ENCODE measurements at regions not wholly inside any gene's neighbourhood (a gene's known extent, or its start where the extent isn't known, plus 50 kb on each side); places are given as distances from the start of the nearest gene placed in this dataset.

DNA sequence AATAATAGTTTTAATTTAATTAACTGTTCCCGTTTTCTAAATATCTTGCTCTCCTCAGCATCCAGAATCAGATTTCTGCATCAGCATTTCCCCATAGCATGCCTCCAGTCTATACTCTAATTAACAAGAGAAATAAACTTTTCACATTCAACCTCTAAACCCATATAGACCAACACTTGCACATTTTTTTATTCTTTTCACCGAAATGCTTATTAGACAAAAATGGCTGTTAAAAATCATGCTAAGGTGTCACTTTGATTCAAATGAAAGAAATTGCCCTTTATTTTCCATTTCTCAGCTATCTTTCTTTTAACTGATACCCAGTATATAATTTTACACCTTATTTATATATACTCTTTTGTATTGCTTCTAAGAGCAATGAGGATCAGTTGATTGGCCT lies 1107.1 kb upstream of the EPHA6 start:
- no peaks in the 10 kb centered on the region for H3K36me3 ChIP-seq (ENCODE audit: control insufficient read depth, insufficient read depth, low read length)
- TF ChIP-seq, protein P1, sequence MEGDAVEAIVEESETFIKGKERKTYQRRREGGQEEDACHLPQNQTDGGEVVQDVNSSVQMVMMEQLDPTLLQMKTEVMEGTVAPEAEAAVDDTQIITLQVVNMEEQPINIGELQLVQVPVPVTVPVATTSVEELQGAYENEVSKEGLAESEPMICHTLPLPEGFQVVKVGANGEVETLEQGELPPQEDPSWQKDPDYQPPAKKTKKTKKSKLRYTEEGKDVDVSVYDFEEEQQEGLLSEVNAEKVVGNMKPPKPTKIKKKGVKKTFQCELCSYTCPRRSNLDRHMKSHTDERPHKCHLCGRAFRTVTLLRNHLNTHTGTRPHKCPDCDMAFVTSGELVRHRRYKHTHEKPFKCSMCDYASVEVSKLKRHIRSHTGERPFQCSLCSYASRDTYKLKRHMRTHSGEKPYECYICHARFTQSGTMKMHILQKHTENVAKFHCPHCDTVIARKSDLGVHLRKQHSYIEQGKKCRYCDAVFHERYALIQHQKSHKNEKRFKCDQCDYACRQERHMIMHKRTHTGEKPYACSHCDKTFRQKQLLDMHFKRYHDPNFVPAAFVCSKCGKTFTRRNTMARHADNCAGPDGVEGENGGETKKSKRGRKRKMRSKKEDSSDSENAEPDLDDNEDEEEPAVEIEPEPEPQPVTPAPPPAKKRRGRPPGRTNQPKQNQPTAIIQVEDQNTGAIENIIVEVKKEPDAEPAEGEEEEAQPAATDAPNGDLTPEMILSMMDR (IDR thresholded peaks at IDR 0.05; ENCODE audit: insufficient read depth, low read length, poor library complexity, severe bottlenecking): no peak
- no peak overlapping the region for H3K4me3 ChIP-seq (replicated peaks; ENCODE audit: low read depth, low read length)
- H3K27me3 ChIP-seq (replicated peaks; ENCODE audit: control insufficient read depth, insufficient read depth, low read length): no peaks in the 10 kb centered on the region
- DNase-seq (ENCODE audit: extremely low read depth, insufficient read length): no peak

- H3K4me3 ChIP-seq (replicated peaks; ENCODE audit: low read depth, low read length): no peak overlapping the region
- TF ChIP-seq, protein P1 (IDR thresholded peaks at IDR 0.05; ENCODE audit: insufficient read depth, low read length, poor library complexity, severe bottlenecking): no peak
- H3K36me3 ChIP-seq (ENCODE audit: control insufficient read depth, insufficient read depth, low read length): no peaks in the 10 kb centered on the region
- H3K27me3 ChIP-seq (replicated peaks; ENCODE audit: control insufficient read depth, insufficient read depth, low read length): no peaks in the 10 kb centered on the region
- DNase-seq (ENCODE audit: extremely low read depth, insufficient read length): no peak
Observed at GRCh38 chr3:95710684-95711083, 1103.7 kb upstream of the EPHA6 start.

- H3K4me3 ChIP-seq (replicated peaks; ENCODE audit: low read depth, low read length): no peak overlapping the region
- no peaks in the 10 kb centered on the region for H3K27me3 ChIP-seq (replicated peaks; ENCODE audit: control insufficient read depth, insufficient read depth, low read length)
Observed at GRCh38 chr3:95711789-95712188, 1102.6 kb upstream of the EPHA6 start.

DNA sequence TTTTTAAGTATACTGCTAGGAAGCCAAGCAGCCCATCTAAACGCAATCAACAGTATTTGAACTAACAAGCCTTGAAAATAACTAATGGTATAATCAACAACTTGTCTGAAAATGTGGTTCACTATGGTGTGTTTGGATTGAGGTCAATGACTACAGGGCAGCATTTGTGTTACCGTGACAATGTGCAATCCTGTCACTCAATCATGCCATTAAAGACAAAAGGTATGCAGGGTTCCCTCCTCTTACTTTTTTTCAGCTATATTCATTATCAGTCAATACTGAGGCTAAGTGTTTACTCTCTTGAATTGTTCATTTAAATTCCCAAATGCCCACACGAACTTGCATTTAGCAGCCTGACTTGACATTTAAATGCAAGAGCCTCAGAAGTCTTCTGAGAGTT lies 1099.3 kb upstream of the EPHA6 start:
- no peak for DNase-seq (ENCODE audit: extremely low read depth, insufficient read length)
- H3K4me3 ChIP-seq (replicated peaks; ENCODE audit: low read depth, low read length): no peak overlapping the region
- TF ChIP-seq, protein P1 (IDR thresholded peaks at IDR 0.05; ENCODE audit: insufficient read depth, low read length, poor library complexity, severe bottlenecking): no peak
- no peaks in the 10 kb centered on the region for H3K36me3 ChIP-seq (ENCODE audit: control insufficient read depth, insufficient read depth, low read length)
- H3K27me3 ChIP-seq (replicated peaks; ENCODE audit: control insufficient read depth, insufficient read depth, low read length): no peaks in the 10 kb centered on the region

More at GRCh38 chr3:95711789-95712188, 1102.6 kb upstream of the EPHA6 start:
- DNase-seq (ENCODE audit: extremely low read depth, insufficient read length): no peak
- TF ChIP-seq, protein P1 (IDR thresholded peaks at IDR 0.05; ENCODE audit: insufficient read depth, low read length, poor library complexity, severe bottlenecking): no peak
- H3K36me3 ChIP-seq (ENCODE audit: control insufficient read depth, insufficient read depth, low read length): no peaks in the 10 kb centered on the region

GRCh38 chr3:95717048-95717447 lies 1097.3 kb upstream of the EPHA6 start:
- Histone ChIP-seq H3K4me3 (replicated peaks; ENCODE audit: low read depth, low read length) (no peak overlapping the region), H3K36me3 (ENCODE audit: control insufficient read depth, insufficient read depth, low read length) (no peaks in the 10 kb centered on the region), H3K27me3 (replicated peaks; ENCODE audit: control insufficient read depth, insufficient read depth, low read length) (no peaks in the 10 kb centered on the region)
- TF ChIP-seq, protein P1 (IDR thresholded peaks at IDR 0.05; ENCODE audit: insufficient read depth, low read length, poor library complexity, severe bottlenecking): no peak
- DNase-seq (ENCODE audit: extremely low read depth, insufficient read length): no peak

DNA sequence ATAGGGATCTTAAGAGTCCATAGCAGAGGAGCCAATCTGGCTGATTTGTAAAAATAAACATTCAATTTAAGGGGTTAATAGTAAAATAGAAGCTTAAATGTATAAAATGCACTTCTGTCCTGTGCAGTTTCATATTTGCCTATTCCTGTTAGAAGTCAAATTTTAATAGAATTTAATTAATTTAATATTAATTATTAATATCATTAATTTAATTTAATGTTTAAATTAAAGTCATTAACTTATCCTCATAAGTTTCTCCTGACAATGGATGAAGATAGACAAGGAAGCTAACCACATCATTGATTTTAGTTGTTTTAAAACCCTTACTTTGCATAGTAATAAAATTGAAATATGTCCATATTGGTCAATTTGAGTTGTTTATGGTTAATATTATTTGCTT lies 1096.2 kb upstream of the EPHA6 start:
- H3K36me3 ChIP-seq (ENCODE audit: control insufficient read depth, insufficient read depth, low read length): no peaks in the 10 kb centered on the region
- no peak overlapping the region for H3K4me3 ChIP-seq (replicated peaks; ENCODE audit: low read depth, low read length)
- no peaks in the 10 kb centered on the region for H3K27me3 ChIP-seq (replicated peaks; ENCODE audit: control insufficient read depth, insufficient read depth, low read length)
- TF ChIP-seq, protein P1 (IDR thresholded peaks at IDR 0.05; ENCODE audit: insufficient read depth, low read length, poor library complexity, severe bottlenecking): no peak
- no peak for DNase-seq (ENCODE audit: extremely low read depth, insufficient read length)
